PC-9 (cell line): ENCODE measurements at regions not wholly inside any gene's neighbourhood (a gene's known extent, or its start where the extent isn't known, plus 50 kb on each side); places are given as distances from the start of the nearest gene placed in this dataset.

ENCODE experiments used
- BruUV-seq: library from RNA; stranded (reverse); fragments of 400-500 nt; replicated peaks from 2 replicates; lab custom pipeline; 2021; lab: Mats Ljungman, UMichigan
- CTCF ChIA-PET: fragments of 300-600 bp; sonication (Branson Sonifier 250); formaldehyde crosslinking; loops from one replicate; lab custom pipeline; 2022; ENCODE audit warnings: antibody characterized with exemption; lab: Charles Lee
- POLR2A ChIA-PET: fragments of 300-600 bp; sonication (Branson Sonifier 250); formaldehyde crosslinking; loops from one replicate; lab custom pipeline; 2022; ENCODE audit warnings: antibody characterized with exemption; ENCODE audit not compliant: unreplicated experiment; lab: Charles Lee
- DNase-seq, 2 experiments: peaks; one replicate each; pipeline versions ENCODE4 v3.0.0 to v3.0.0-alpha.2; 2015 to 2022; ENCODE audit warnings: mixed read lengths in 1 of 2
- H2AFZ ChIP-seq: fragments of 200-600 bp; sonication (generic); 2 replicates; pipeline ENCODE4 v1.8.1; 2017; ENCODE audit warnings: antibody characterized with exemption
- H3F3A ChIP-seq: fragments of 200-600 bp; sonication (generic); 2 replicates; pipeline ENCODE4 v1.8.1; 2017; ENCODE audit warnings: antibody characterized with exemption, mild to moderate bottlenecking, low read depth; ENCODE audit not compliant: insufficient read depth
- H3K27ac ChIP-seq: fragments of 200-600 bp; sonication (generic); 2 replicates; pipeline ENCODE4 v1.6.1; 2016; ENCODE audit warnings: mixed run types
- H3K27me3 ChIP-seq: fragments of 200-600 bp; sonication (generic); 2 replicates; pipeline ENCODE4 v1.6.1; 2016; ENCODE audit warnings: low read depth, mixed run types; ENCODE audit not compliant: insufficient read depth
- H3K36me3 ChIP-seq: fragments of 200-600 bp; sonication (generic); 2 replicates; pipeline ENCODE4 v1.6.1; 2016; ENCODE audit warnings: low read depth, mixed run types
- H3K4me1 ChIP-seq: fragments of 200-600 bp; sonication (generic); replicated peaks from 2 replicates; pipeline ENCODE4 v1.6.1; 2016; ENCODE audit warnings: mixed run types; ENCODE audit not compliant: insufficient read depth
- H3K4me2 ChIP-seq: fragments of 200-600 bp; sonication (generic); 2 replicates; pipeline ENCODE4 v1.6.1; 2017; ENCODE audit warnings: mixed run types
- H3K4me3 ChIP-seq: fragments of 200-600 bp; sonication (generic); 2 replicates; pipeline ENCODE4 v1.6.1; 2016; ENCODE audit warnings: mixed run types
- H3K79me2 ChIP-seq: fragments of 200-600 bp; sonication (generic); 2 replicates; pipeline ENCODE4 v1.6.1; 2017; ENCODE audit warnings: low read depth, mixed run types
- H3K9me2 ChIP-seq: fragments of 200-600 bp; sonication (generic); 2 replicates; pipeline ENCODE4 v1.8.1; 2017; ENCODE audit warnings: mild to moderate bottlenecking; ENCODE audit not compliant: insufficient read depth
- H3K9me3 ChIP-seq: fragments of 200-600 bp; sonication (generic); 2 replicates; pipeline ENCODE4 v1.8.1; 2016; ENCODE audit warnings: low read depth; ENCODE audit not compliant: insufficient read depth
- H4K20me1 ChIP-seq: fragments of 200-600 bp; sonication (generic); 2 replicates; pipeline ENCODE4 v1.8.1; 2017; ENCODE audit not compliant: insufficient read depth
- EZH2 ChIP-seq: fragments of 200-600 bp; sonication (generic); IDR thresholded peaks from 2 replicates; pipeline ENCODE4 v1.8.0; 2017; ENCODE audit warnings: antibody characterized with exemption, low read depth
- intact Hi-C: fragments of 100-400 bp; cut with micrococcal nuclease; formaldehyde crosslinking; loops from one replicate; pipeline ENCODE4 v1.10.0; 2022; ENCODE audit not compliant: unreplicated experiment
- TF ChIP-seq, protein P1 (sequence below): fragments of 200-600 bp; sonication (generic); conservative IDR thresholded peaks from 2 replicates; pipeline ENCODE4 v1.6.1; 2017; ENCODE audit warnings: mixed run types, antibody characterized with exemption, mild to moderate bottlenecking, moderate library complexity

GRCh38 chr14:82604819-82605218 lies 1071.2 kb upstream of the SEL1L start:
- no peak for TF ChIP-seq EZH2
- TF ChIP-seq, protein P1, sequence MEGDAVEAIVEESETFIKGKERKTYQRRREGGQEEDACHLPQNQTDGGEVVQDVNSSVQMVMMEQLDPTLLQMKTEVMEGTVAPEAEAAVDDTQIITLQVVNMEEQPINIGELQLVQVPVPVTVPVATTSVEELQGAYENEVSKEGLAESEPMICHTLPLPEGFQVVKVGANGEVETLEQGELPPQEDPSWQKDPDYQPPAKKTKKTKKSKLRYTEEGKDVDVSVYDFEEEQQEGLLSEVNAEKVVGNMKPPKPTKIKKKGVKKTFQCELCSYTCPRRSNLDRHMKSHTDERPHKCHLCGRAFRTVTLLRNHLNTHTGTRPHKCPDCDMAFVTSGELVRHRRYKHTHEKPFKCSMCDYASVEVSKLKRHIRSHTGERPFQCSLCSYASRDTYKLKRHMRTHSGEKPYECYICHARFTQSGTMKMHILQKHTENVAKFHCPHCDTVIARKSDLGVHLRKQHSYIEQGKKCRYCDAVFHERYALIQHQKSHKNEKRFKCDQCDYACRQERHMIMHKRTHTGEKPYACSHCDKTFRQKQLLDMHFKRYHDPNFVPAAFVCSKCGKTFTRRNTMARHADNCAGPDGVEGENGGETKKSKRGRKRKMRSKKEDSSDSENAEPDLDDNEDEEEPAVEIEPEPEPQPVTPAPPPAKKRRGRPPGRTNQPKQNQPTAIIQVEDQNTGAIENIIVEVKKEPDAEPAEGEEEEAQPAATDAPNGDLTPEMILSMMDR: no peak
- H3K27ac ChIP-seq: no peak overlapping the region
- H3K36me3 ChIP-seq: no peaks in the 10 kb centered on the region
- DNase-seq: no peak
- ChIA-PET CTCF (no interaction called here), POLR2A (no interaction called here)
- H3K4me3 ChIP-seq: no peak overlapping the region
- H4K20me1 ChIP-seq: no peaks in the 10 kb centered on the region
- no peak overlapping the region for H3K4me2 ChIP-seq
- no peaks in the 10 kb centered on the region for H3F3A ChIP-seq
- H3K9me3 ChIP-seq: no peaks in the 10 kb centered on the region
- H3K79me2 ChIP-seq: no peaks in the 10 kb centered on the region
- no TSS peak for BruUV-seq
- intact Hi-C loops: no loop called here
- no peaks in the 10 kb centered on the region for H3K27me3 ChIP-seq
- H2AFZ ChIP-seq: no peak overlapping the region
- no peaks in the 10 kb centered on the region for H3K4me1 ChIP-seq
- no peaks in the 10 kb centered on the region for H3K9me2 ChIP-seq

DNA sequence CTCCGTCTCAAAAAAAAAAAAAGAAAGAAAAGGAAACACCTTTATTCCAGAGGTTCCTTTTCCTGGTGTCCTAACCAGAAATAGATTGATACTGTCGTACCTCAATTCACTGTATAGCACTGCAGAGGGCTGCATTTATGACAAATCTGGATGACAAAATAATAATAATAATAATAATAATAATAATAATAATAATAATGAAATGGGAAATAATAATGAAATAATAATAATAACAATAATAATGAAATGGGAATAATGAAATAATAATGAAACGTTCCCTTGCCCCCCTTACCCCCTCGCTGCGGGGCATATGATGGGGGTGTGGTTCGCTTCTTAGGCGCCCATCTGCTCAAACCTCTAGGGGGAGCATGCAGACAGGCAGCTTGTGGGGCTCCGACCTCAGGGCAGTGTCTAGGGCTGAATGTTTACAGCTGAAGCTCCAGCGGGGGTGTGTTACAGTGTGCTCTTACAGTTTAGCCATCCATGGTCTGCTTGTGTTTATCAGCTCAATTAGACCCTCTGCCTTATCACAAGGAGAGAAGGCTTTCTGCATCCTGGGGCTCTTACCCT lies 1088.3 kb upstream of the SEL1L start:
- intact Hi-C loops: no loop called here
- ChIA-PET POLR2A (no interaction called here), CTCF (no interaction called here)
- no peak overlapping the region for H2AFZ ChIP-seq
- no peaks in the 10 kb centered on the region for H4K20me1 ChIP-seq
- no peak for DNase-seq
- H3K36me3 ChIP-seq: no peaks in the 10 kb centered on the region
- no peaks in the 10 kb centered on the region for H3F3A ChIP-seq
- no peaks in the 10 kb centered on the region for H3K9me3 ChIP-seq
- H3K4me3 ChIP-seq: no peak overlapping the region
- no peaks in the 10 kb centered on the region for H3K27me3 ChIP-seq
- no peak overlapping the region for H3K4me2 ChIP-seq
- H3K27ac ChIP-seq: no peak overlapping the region
- TF ChIP-seq, protein P1: no peak
- no peak for TF ChIP-seq EZH2
- H3K9me2 ChIP-seq: no peaks in the 10 kb centered on the region
- no peaks in the 10 kb centered on the region for H3K4me1 ChIP-seq
- BruUV-seq: no TSS peak
- no peaks in the 10 kb centered on the region for H3K79me2 ChIP-seq

GRCh38 chr14:82626156-82627066 lies 1092.8 kb upstream of the SEL1L start:
- H3K27ac ChIP-seq: no peak overlapping the region
- ChIA-PET POLR2A (no interaction called here), CTCF (no interaction called here)
- H3K4me2 ChIP-seq: no peak overlapping the region
- BruUV-seq: no TSS peak
- no peaks in the 10 kb centered on the region for H3K4me1 ChIP-seq
- H3K9me2 ChIP-seq: no peaks in the 10 kb centered on the region
- H3K9me3 ChIP-seq: no peaks in the 10 kb centered on the region
- no peaks in the 10 kb centered on the region for H3K79me2 ChIP-seq
- DNase-seq: no peak
- H3K27me3 ChIP-seq: no peaks in the 10 kb centered on the region
- TF ChIP-seq, protein P1: no peak
- no peak for TF ChIP-seq EZH2
- H4K20me1 ChIP-seq: no peaks in the 10 kb centered on the region
- H2AFZ ChIP-seq: no peak overlapping the region
- H3F3A ChIP-seq: no peaks in the 10 kb centered on the region
- intact Hi-C loops: no loop called here
- no peak overlapping the region for H3K4me3 ChIP-seq
- no peaks in the 10 kb centered on the region for H3K36me3 ChIP-seq
